ENCODE measurements at regions not wholly inside any gene's neighbourhood (a gene's known extent, or its start where the extent isn't known, plus 50 kb on each side); places are given as distances from the start of the nearest gene placed in this dataset.

GRCh38 chr6:112581015-112581414, 233.9 kb downstream of the RFPL4B start:
- no peak for TF ChIP-seq CTCF (IDR thresholded peaks at IDR 0.05)
- H3K4me1 ChIP-seq: no peaks in the 10 kb centered on the region
- intact Hi-C loops (cut with DNase I; ENCODE audit: low total_unique reads): no loop called here

GRCh38 chr6:112590326-112590725, 243.2 kb downstream of the RFPL4B start:
- DNase-seq: no peak
- no peaks in the 10 kb centered on the region for H3K9me3 ChIP-seq
- no peaks in the 10 kb centered on the region for H3K27me3 ChIP-seq
- H3K27ac ChIP-seq: no peak overlapping the region
- H3K4me1 ChIP-seq: no peaks in the 10 kb centered on the region
- no peak overlapping the region for H3K4me3 ChIP-seq
- intact Hi-C loops (cut with DNase I; ENCODE audit: low total_unique reads): no loop called here
- no peak for TF ChIP-seq CTCF (IDR thresholded peaks at IDR 0.05)
- no peaks in the 10 kb centered on the region for H3K36me3 ChIP-seq

More at GRCh38 chr6:112581015-112581414, 233.9 kb downstream of the RFPL4B start:
- Histone ChIP-seq H3K27ac (no peak overlapping the region), H3K36me3 (no peaks in the 10 kb centered on the region), H3K9me3 (no peaks in the 10 kb centered on the region), H3K4me3 (no peak overlapping the region), H3K27me3 (no peaks in the 10 kb centered on the region)
- DNase-seq: no peak

DNA sequence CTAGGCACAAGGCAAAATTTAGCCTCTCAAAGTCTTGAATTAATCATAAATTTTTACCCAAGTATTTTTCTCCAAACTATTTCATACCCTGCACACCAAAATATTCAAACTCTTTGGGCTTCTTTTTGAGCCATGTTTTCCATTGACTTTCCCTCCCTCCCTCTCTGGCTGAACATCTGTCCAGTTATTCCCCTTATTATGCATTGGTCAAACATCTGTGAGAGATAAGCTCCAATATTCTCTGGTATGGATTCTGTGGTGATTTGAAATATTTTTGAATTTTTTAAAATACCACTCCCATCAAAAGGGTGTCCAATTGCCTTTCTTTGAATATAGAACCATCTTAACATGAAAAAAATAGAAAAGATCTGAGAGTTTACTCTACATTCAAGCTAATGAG, 244.2 kb downstream of the RFPL4B start:
- TF ChIP-seq CTCF (IDR thresholded peaks at IDR 0.05): no peak
- Histone ChIP-seq H3K36me3 (no peaks in the 10 kb centered on the region), H3K4me1 (no peaks in the 10 kb centered on the region), H3K27me3 (no peaks in the 10 kb centered on the region), H3K4me3 (no peak overlapping the region), H3K27ac (no peak overlapping the region), H3K9me3 (no peaks in the 10 kb centered on the region)
- intact Hi-C loops (cut with DNase I; ENCODE audit: low total_unique reads): no loop called here
- DNase-seq: no peak

DNA sequence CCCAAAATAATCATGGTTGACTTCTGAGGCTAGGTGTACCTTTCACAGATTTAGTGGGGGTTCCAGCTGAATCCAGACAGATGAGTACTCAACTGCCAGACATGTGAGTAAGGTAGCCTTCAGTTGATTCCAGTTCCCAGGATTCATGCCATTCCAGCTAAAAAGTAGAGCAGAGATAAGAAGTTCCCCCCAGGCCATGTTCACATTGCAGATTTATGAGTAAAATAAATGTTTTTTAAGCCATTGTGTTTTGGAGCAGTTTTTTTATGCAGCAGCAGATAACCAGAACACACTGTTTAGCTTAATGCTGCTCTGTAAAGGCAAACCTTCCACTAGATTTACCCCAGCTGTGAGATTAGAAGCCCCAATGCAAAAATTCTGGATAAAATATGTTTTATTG, 245.0 kb downstream of the RFPL4B start:
- Histone ChIP-seq H3K36me3 (no peaks in the 10 kb centered on the region), H3K27me3 (no peaks in the 10 kb centered on the region), H3K4me3 (no peak overlapping the region), H3K9me3 (no peaks in the 10 kb centered on the region), H3K27ac (no peak overlapping the region), H3K4me1 (no peaks in the 10 kb centered on the region)
- intact Hi-C loops (cut with DNase I; ENCODE audit: low total_unique reads): no loop called here
- TF ChIP-seq CTCF (IDR thresholded peaks at IDR 0.05): no peak
- DNase-seq: no peak

DNA sequence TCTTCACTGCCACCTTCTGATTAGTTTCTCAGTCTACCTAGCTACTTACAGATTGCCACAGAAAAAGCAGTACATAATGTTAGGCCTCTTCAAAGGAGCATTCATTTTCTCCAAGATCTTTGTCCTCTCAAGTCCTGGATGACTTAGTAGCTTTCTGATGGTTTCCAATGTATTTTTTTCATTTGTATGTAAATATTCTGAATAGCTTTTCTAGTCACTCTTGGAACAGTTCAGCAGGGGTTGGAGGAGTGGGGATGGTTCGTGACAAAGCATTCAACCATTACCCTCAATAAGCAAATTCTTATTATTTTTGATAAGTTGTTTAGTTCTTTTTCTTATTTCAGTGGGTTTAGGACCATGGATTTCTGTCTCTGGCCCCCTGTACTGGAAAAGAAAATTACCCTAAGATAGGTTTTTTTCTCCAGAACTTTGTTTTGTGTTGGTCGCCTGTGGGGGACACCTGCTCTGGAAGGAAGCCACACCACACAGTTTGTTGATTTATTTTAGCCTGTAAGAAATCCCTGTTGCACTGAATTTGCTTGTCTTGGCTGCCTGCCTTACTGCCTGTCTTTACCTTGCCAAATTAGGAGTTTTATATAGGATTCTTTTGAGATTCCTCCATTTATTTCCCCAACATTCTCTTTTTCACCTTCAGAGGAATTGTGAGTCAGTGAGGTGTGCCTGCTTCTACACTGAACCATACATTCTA, 247.9 kb downstream of the RFPL4B start:
- no peak overlapping the region for H3K27ac ChIP-seq
- H3K4me3 ChIP-seq: no peak overlapping the region
- no peaks in the 10 kb centered on the region for H3K9me3 ChIP-seq
- intact Hi-C loops (cut with DNase I; ENCODE audit: low total_unique reads): no loop called here
- no peaks in the 10 kb centered on the region for H3K36me3 ChIP-seq
- no peak for DNase-seq
- no peak for TF ChIP-seq CTCF (IDR thresholded peaks at IDR 0.05)
- no peaks in the 10 kb centered on the region for H3K27me3 ChIP-seq
- H3K4me1 ChIP-seq: no peaks in the 10 kb centered on the region

GRCh38 chr6:112595841-112596240, 248.7 kb downstream of the RFPL4B start:
- no peak overlapping the region for H3K27ac ChIP-seq
- H3K4me1 ChIP-seq: no peaks in the 10 kb centered on the region
- no peak for DNase-seq
- no peak for TF ChIP-seq CTCF (IDR thresholded peaks at IDR 0.05)
- no peaks in the 10 kb centered on the region for H3K9me3 ChIP-seq
- no peaks in the 10 kb centered on the region for H3K27me3 ChIP-seq
- H3K4me3 ChIP-seq: no peak overlapping the region
- intact Hi-C loops (cut with DNase I; ENCODE audit: low total_unique reads): no loop called here
- H3K36me3 ChIP-seq: no peaks in the 10 kb centered on the region

Data from tibial artery (tissue), 4 donors.